H1 (cell line): ENCODE measurements at regions not wholly inside any gene's neighbourhood (a gene's known extent, or its start where the extent isn't known, plus 50 kb on each side); places are given as distances from the start of the nearest gene placed in this dataset.

Experiments
- CTBP2 ChIP-seq: IDR thresholded peaks from 2 replicates; pipeline ENCODE4 v1.7.0; 2011; ENCODE audit warnings: borderline replicate concordance, mild to moderate bottlenecking, moderate library complexity, mixed read lengths, low read length; ENCODE audit not compliant: insufficient read depth, insufficient read length
- HDAC2 ChIP-seq, 2 experiments: fragments of 300-600 bp in 1 of 2; sonication (generic) in 1 of 2; IDR thresholded peaks; 2 replicates each; pipeline ENCODE4 v1.6.1; 2011 to 2012; ENCODE audit warnings: low read depth in 2 of 2, low read length in 2 of 2, mild to moderate bottlenecking in 2 of 2, moderate library complexity in 2 of 2, borderline replicate concordance in 1 of 2, inconsistent platforms in 1 of 2
- KDM4A ChIP-seq: IDR thresholded peaks from one replicate; pipeline ENCODE4 v1.7.1; 2012; ENCODE audit warnings: low read depth, mild to moderate bottlenecking, moderate library complexity, low read length, inconsistent platforms; ENCODE audit not compliant: severe bottlenecking
- NANOG ChIP-seq: IDR thresholded peaks from 2 replicates; pipeline ENCODE4 v1.6.1; 2011; ENCODE audit warnings: low read length, low read depth, mild to moderate bottlenecking, inconsistent platforms; ENCODE audit not compliant: insufficient read depth, poor library complexity, severe bottlenecking
- POLR2AphosphoS5 ChIP-seq: IDR thresholded peaks from 2 replicates; pipeline ENCODE4 v1.6.1; 2011; ENCODE audit warnings: low read depth, low read length
- RBBP5 ChIP-seq: IDR thresholded peaks from 2 replicates; pipeline ENCODE4 v1.7.1; 2012; ENCODE audit warnings: low read depth, mild to moderate bottlenecking, inconsistent platforms, low read length, moderate library complexity, borderline replicate concordance
- SUZ12 ChIP-seq: fragments of 200-600 bp; sonication (generic); IDR thresholded peaks from 2 replicates; pipeline ENCODE4 v1.6.1; 2012; ENCODE audit warnings: mild to moderate bottlenecking, inconsistent platforms, low read length, moderate library complexity, mixed read lengths
- TAF1 ChIP-seq: IDR thresholded peaks from 2 replicates; pipeline ENCODE4 v1.6.1; 2011; ENCODE audit warnings: mild to moderate bottlenecking, low read depth, low read length
- ZNF274 ChIP-seq: IDR thresholded peaks from 2 replicates; pipeline ENCODE4 v1.7.0; 2012; ENCODE audit warnings: low read length, borderline replicate concordance; ENCODE audit errors: extremely low read depth
- TF ChIP-seq, protein P1 (sequence below): fragments of 300-600 bp; sonication (generic); IDR thresholded peaks from 2 replicates; pipeline ENCODE4 v1.7.1; 2012; ENCODE audit warnings: low read length, moderate library complexity, mild to moderate bottlenecking, inconsistent platforms; ENCODE audit not compliant: insufficient replicate concordance
- TF ChIP-seq, protein P2 (sequence below): IDR thresholded peaks from 2 replicates; pipeline ENCODE4 v1.6.1; 2012; ENCODE audit warnings: inconsistent platforms

DNA sequence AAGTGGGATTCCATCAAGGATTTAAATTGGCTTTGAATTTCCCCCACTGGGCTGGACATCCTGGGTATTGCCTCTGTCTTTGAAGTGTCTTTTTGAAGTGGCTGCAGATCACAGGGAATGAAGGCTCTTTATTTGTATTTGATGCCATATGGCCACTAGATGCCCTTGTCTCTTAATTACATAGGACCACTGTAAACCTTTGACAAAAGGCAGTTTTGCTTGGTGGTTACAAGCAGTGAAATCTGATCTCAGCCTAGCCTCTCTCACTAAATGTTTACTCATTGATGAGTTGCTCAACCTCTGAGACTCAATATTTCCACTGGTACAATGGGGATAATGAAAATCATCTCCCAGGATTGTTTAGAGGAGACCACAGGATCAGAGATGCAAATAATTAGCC is 102.2 kb downstream of the INSIG2 start (continued):
- TF ChIP-seq, protein P1, sequence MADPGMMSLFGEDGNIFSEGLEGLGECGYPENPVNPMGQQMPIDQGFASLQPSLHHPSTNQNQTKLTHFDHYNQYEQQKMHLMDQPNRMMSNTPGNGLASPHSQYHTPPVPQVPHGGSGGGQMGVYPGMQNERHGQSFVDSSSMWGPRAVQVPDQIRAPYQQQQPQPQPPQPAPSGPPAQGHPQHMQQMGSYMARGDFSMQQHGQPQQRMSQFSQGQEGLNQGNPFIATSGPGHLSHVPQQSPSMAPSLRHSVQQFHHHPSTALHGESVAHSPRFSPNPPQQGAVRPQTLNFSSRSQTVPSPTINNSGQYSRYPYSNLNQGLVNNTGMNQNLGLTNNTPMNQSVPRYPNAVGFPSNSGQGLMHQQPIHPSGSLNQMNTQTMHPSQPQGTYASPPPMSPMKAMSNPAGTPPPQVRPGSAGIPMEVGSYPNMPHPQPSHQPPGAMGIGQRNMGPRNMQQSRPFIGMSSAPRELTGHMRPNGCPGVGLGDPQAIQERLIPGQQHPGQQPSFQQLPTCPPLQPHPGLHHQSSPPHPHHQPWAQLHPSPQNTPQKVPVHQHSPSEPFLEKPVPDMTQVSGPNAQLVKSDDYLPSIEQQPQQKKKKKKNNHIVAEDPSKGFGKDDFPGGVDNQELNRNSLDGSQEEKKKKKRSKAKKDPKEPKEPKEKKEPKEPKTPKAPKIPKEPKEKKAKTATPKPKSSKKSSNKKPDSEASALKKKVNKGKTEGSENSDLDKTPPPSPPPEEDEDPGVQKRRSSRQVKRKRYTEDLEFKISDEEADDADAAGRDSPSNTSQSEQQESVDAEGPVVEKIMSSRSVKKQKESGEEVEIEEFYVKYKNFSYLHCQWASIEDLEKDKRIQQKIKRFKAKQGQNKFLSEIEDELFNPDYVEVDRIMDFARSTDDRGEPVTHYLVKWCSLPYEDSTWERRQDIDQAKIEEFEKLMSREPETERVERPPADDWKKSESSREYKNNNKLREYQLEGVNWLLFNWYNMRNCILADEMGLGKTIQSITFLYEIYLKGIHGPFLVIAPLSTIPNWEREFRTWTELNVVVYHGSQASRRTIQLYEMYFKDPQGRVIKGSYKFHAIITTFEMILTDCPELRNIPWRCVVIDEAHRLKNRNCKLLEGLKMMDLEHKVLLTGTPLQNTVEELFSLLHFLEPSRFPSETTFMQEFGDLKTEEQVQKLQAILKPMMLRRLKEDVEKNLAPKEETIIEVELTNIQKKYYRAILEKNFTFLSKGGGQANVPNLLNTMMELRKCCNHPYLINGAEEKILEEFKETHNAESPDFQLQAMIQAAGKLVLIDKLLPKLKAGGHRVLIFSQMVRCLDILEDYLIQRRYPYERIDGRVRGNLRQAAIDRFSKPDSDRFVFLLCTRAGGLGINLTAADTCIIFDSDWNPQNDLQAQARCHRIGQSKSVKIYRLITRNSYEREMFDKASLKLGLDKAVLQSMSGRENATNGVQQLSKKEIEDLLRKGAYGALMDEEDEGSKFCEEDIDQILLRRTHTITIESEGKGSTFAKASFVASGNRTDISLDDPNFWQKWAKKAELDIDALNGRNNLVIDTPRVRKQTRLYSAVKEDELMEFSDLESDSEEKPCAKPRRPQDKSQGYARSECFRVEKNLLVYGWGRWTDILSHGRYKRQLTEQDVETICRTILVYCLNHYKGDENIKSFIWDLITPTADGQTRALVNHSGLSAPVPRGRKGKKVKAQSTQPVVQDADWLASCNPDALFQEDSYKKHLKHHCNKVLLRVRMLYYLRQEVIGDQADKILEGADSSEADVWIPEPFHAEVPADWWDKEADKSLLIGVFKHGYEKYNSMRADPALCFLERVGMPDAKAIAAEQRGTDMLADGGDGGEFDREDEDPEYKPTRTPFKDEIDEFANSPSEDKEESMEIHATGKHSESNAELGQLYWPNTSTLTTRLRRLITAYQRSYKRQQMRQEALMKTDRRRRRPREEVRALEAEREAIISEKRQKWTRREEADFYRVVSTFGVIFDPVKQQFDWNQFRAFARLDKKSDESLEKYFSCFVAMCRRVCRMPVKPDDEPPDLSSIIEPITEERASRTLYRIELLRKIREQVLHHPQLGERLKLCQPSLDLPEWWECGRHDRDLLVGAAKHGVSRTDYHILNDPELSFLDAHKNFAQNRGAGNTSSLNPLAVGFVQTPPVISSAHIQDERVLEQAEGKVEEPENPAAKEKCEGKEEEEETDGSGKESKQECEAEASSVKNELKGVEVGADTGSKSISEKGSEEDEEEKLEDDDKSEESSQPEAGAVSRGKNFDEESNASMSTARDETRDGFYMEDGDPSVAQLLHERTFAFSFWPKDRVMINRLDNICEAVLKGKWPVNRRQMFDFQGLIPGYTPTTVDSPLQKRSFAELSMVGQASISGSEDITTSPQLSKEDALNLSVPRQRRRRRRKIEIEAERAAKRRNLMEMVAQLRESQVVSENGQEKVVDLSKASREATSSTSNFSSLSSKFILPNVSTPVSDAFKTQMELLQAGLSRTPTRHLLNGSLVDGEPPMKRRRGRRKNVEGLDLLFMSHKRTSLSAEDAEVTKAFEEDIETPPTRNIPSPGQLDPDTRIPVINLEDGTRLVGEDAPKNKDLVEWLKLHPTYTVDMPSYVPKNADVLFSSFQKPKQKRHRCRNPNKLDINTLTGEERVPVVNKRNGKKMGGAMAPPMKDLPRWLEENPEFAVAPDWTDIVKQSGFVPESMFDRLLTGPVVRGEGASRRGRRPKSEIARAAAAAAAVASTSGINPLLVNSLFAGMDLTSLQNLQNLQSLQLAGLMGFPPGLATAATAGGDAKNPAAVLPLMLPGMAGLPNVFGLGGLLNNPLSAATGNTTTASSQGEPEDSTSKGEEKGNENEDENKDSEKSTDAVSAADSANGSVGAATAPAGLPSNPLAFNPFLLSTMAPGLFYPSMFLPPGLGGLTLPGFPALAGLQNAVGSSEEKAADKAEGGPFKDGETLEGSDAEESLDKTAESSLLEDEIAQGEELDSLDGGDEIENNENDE: no peak
- TF ChIP-seq NANOG (no peak), TAF1 (no peak), HDAC2 (IDR thresholded peaks at IDR 0.05; ENCODE audit: borderline replicate concordance in 1 of 2, low read depth in 2 of 2, low read length in 2 of 2) (no peak), ZNF274 (no peak), POLR2AphosphoS5 (no peak), RBBP5 (no peak), CTBP2 (no peak), SUZ12 (no peak), KDM4A (no peak)
- TF ChIP-seq, protein P2, sequence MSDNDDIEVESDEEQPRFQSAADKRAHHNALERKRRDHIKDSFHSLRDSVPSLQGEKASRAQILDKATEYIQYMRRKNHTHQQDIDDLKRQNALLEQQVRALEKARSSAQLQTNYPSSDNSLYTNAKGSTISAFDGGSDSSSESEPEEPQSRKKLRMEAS: no peak
